Neural progenitor cell (in vitro differentiated cells): ENCODE measurements at regions not wholly inside any gene's neighbourhood (a gene's known extent, or its start where the extent isn't known, plus 50 kb on each side); places are given as distances from the start of the nearest gene placed in this dataset.
"Not testable (repeated sequence)": the region's sequence is repeated elsewhere in the genome, so short reads cannot be mapped to it uniquely, and the experiment has no call there.

ENCODE experiments used
- DNase-seq: peaks from one replicate; pipeline ENCODE4 v3.0.0-alpha.2; 2016; ENCODE audit warnings: low spot score
- H2AFZ ChIP-seq: fragments of 200-600 bp; sonication (generic); replicated peaks from 2 replicates; pipeline ENCODE4 v1.6.1; 2016; ENCODE audit warnings: antibody characterized with exemption
- H3F3A ChIP-seq: fragments of 200-600 bp; sonication (generic); 2 replicates; pipeline ENCODE4 v1.6.1; 2016; ENCODE audit warnings: antibody characterized with exemption, low read depth
- H3K27ac ChIP-seq: fragments of 200-600 bp; sonication (generic); 2 replicates; pipeline ENCODE4 v1.5.1; 2016; ENCODE audit warnings: mild to moderate bottlenecking
- H3K27me3 ChIP-seq: fragments of 200-600 bp; sonication (generic); 2 replicates; pipeline ENCODE4 v1.6.1; 2016; ENCODE audit warnings: mild to moderate bottlenecking, moderate library complexity
- H3K36me3 ChIP-seq: fragments of 200-600 bp; sonication (generic); 2 replicates; pipeline ENCODE4 v1.5.1; 2016
- H3K4me1 ChIP-seq: fragments of 200-600 bp; sonication (generic); 2 replicates; pipeline ENCODE4 v1.6.1; 2016; ENCODE audit warnings: mixed run types
- H3K4me2 ChIP-seq: fragments of 200-600 bp; sonication (generic); 2 replicates; pipeline ENCODE4 v1.6.1; 2016
- H3K4me3 ChIP-seq: fragments of 200-600 bp; sonication (generic); 2 replicates; pipeline ENCODE4 v1.5.1; 2016
- H3K79me2 ChIP-seq: fragments of 200-600 bp; sonication (generic); 2 replicates; pipeline ENCODE4 v1.6.1; 2016; ENCODE audit warnings: low read depth
- H3K9ac ChIP-seq: fragments of 200-600 bp; sonication (generic); 2 replicates; pipeline ENCODE4 v1.6.1; 2016
- H3K9me3 ChIP-seq: fragments of 200-600 bp; sonication (generic); 2 replicates; pipeline ENCODE4 v1.5.1; 2016; ENCODE audit warnings: low read depth
- H4K20me1 ChIP-seq: fragments of 200-600 bp; sonication (generic); 2 replicates; pipeline ENCODE4 v1.6.1; 2016; ENCODE audit warnings: low read depth
- H3K27ac Mint-ChIP-seq: 3 replicates; pipeline ENCODE4 v1.8.0; 2021; ENCODE audit warnings: mixed read lengths
- H3K27me3 Mint-ChIP-seq: 2 replicates; pipeline ENCODE4 v1.8.0; 2022; ENCODE audit warnings: low read depth, mild to moderate bottlenecking, inconsistent platforms, moderate library complexity, mixed read lengths; ENCODE audit not compliant: insufficient read depth
- H3K36me3 Mint-ChIP-seq: 3 replicates; pipeline ENCODE4 v1.8.0; 2021; ENCODE audit warnings: mixed read lengths
- H3K4me1 Mint-ChIP-seq: 3 replicates; pipeline ENCODE4 v1.8.0; 2021; ENCODE audit warnings: mixed read lengths
- H3K4me3 Mint-ChIP-seq: 3 replicates; pipeline ENCODE4 v1.8.0; 2021; ENCODE audit warnings: mild to moderate bottlenecking, moderate library complexity, mixed read lengths
- H3K9me3 Mint-ChIP-seq: 3 replicates; pipeline ENCODE4 v1.8.0; 2020; ENCODE audit warnings: mixed read lengths
- CTCF ChIP-seq: fragments of 200-600 bp; sonication (generic); IDR thresholded peaks from 2 replicates; pipeline ENCODE4 v1.5.1; 2017; ENCODE audit warnings: antibody characterized with exemption, mild to moderate bottlenecking
- EZH2 ChIP-seq: fragments of 200-600 bp; sonication (generic); IDR thresholded peaks from 2 replicates; pipeline ENCODE4 v1.6.1; 2017; ENCODE audit warnings: antibody characterized with exemption, mild to moderate bottlenecking, moderate library complexity
- EZH2phosphoT487 ChIP-seq: fragments of 200-600 bp; sonication (generic); IDR thresholded peaks from 2 replicates; pipeline ENCODE4 v1.6.1; 2017; ENCODE audit warnings: antibody characterized with exemption

GRCh38 chrX:150227873-150228410 lies 135.2 kb upstream of the MAMLD1 start:
- Histone ChIP-seq H4K20me1 (no peaks in the 10 kb centered on the region), H3K4me3 (no peak overlapping the region), H3F3A (no peaks in the 10 kb centered on the region), H3K4me2 (no peak overlapping the region), H3K27ac (no peak overlapping the region), H3K36me3 (no peaks in the 10 kb centered on the region), H3K4me1 (peaks cover 9% of the 10 kb centered on the region), H3K27me3 (no peaks in the 10 kb centered on the region), H3K9ac (no peak overlapping the region), H2AFZ (no peak overlapping the region), H3K9me3 (peaks cover under 1% of the 10 kb centered on the region), H3K79me2 (no peaks in the 10 kb centered on the region)
- Mint-ChIP-seq H3K36me3 (no peaks in the 10 kb centered on the region), H3K4me1 (no peaks in the 10 kb centered on the region), H3K4me3 (no peak overlapping the region), H3K27ac (peak overlapping the region; percentile 87), H3K9me3 (peaks cover 11% of the 10 kb centered on the region), H3K27me3 (peaks cover 7% of the 10 kb centered on the region)
- no peak for DNase-seq
- TF ChIP-seq EZH2: no peak

- DNase-seq: no peak
- TF ChIP-seq EZH2phosphoT487: no peak
- TF ChIP-seq EZH2: no peak
- no peak for TF ChIP-seq CTCF
- no peaks in the 10 kb centered on the region for H4K20me1 ChIP-seq
- no peak overlapping the region for H3K27ac ChIP-seq
- H3K4me3 ChIP-seq: no peak overlapping the region
- Mint-ChIP-seq H3K27me3 (peaks cover 4% of the 10 kb centered on the region), H3K4me3 (no peak overlapping the region), H3K27ac (no peak overlapping the region), H3K4me1 (no peaks in the 10 kb centered on the region), H3K9me3 (peaks cover 11% of the 10 kb centered on the region), H3K36me3 (no peaks in the 10 kb centered on the region)
- H3F3A ChIP-seq: no peaks in the 10 kb centered on the region
- no peaks in the 10 kb centered on the region for H3K27me3 ChIP-seq
- no peak overlapping the region for H2AFZ ChIP-seq
- no peak overlapping the region for H3K9ac ChIP-seq
- H3K4me1 ChIP-seq: peaks cover 9% of the 10 kb centered on the region
- no peak overlapping the region for H3K4me2 ChIP-seq
- H3K9me3 ChIP-seq: peaks cover 6% of the 10 kb centered on the region
- no peaks in the 10 kb centered on the region for H3K36me3 ChIP-seq
- H3K79me2 ChIP-seq: no peaks in the 10 kb centered on the region
These were observed 134.7 kb upstream of the MAMLD1 start for GRCh38 chrX:150228431-150228830.

- H3K4me3 ChIP-seq: no peak overlapping the region
- no peak for TF ChIP-seq EZH2phosphoT487
- TF ChIP-seq EZH2: no peak
- no peak for TF ChIP-seq CTCF
- peaks cover 8% of the 10 kb centered on the region for H3K9me3 ChIP-seq
- H3K9ac ChIP-seq: no peak overlapping the region
- no peak overlapping the region for H3K4me3 Mint-ChIP-seq
- H3K9me3 Mint-ChIP-seq: peaks cover 8% of the 10 kb centered on the region
- H3K4me2 ChIP-seq: no peak overlapping the region
- peaks cover 4% of the 10 kb centered on the region for H3K27me3 Mint-ChIP-seq
- H3K4me1 Mint-ChIP-seq: no peaks in the 10 kb centered on the region
- no peak for DNase-seq
- H2AFZ ChIP-seq: no peak overlapping the region
- no peak overlapping the region for H3K27ac Mint-ChIP-seq
- H3F3A ChIP-seq: no peaks in the 10 kb centered on the region
- H4K20me1 ChIP-seq: no peaks in the 10 kb centered on the region
- H3K79me2 ChIP-seq: no peaks in the 10 kb centered on the region
- peaks cover 9% of the 10 kb centered on the region for H3K4me1 ChIP-seq
- no peak overlapping the region for H3K27ac ChIP-seq
- H3K36me3 Mint-ChIP-seq: no peaks in the 10 kb centered on the region
- no peaks in the 10 kb centered on the region for H3K36me3 ChIP-seq
- H3K27me3 ChIP-seq: no peaks in the 10 kb centered on the region
These were observed 134.1 kb upstream of the MAMLD1 start for GRCh38 chrX:150229030-150229429.

GRCh38 chrX:150229481-150229880 lies 133.6 kb upstream of the MAMLD1 start:
- no peaks in the 10 kb centered on the region for H3K27me3 ChIP-seq
- no peak overlapping the region for H3K4me3 Mint-ChIP-seq
- no peaks in the 10 kb centered on the region for H3K79me2 ChIP-seq
- no peaks in the 10 kb centered on the region for H3K36me3 ChIP-seq
- no peaks in the 10 kb centered on the region for H4K20me1 ChIP-seq
- no peaks in the 10 kb centered on the region for H3F3A ChIP-seq
- H3K9ac ChIP-seq: no peak overlapping the region
- DNase-seq: no peak
- H3K36me3 Mint-ChIP-seq: no peaks in the 10 kb centered on the region
- H3K4me3 ChIP-seq: no peak overlapping the region
- H3K9me3 ChIP-seq: peaks cover 8% of the 10 kb centered on the region
- H3K4me2 ChIP-seq: no peak overlapping the region
- no peaks in the 10 kb centered on the region for H3K4me1 Mint-ChIP-seq
- TF ChIP-seq CTCF: no peak
- H3K27me3 Mint-ChIP-seq: peaks cover 4% of the 10 kb centered on the region
- no peak overlapping the region for H3K27ac Mint-ChIP-seq
- peaks cover 9% of the 10 kb centered on the region for H3K4me1 ChIP-seq
- H3K27ac ChIP-seq: no peak overlapping the region
- no peak overlapping the region for H2AFZ ChIP-seq
- H3K9me3 Mint-ChIP-seq: peaks cover 4% of the 10 kb centered on the region

- not testable (repeated sequence) for DNase-seq, H3K36me3 Mint-ChIP-seq, H3K9ac ChIP-seq, H3K4me2 ChIP-seq, H3K79me2 ChIP-seq, H3K27me3 ChIP-seq, H3K27ac ChIP-seq, H3K4me3 Mint-ChIP-seq, H4K20me1 ChIP-seq, H3K27ac Mint-ChIP-seq, H3K36me3 ChIP-seq, H2AFZ ChIP-seq, H3K4me3 ChIP-seq, H3K9me3 Mint-ChIP-seq, H3K27me3 Mint-ChIP-seq, H3K4me1 Mint-ChIP-seq, H3K4me1 ChIP-seq, H3K9me3 ChIP-seq, H3F3A ChIP-seq
These were observed 132.2 kb upstream of the MAMLD1 start for GRCh38 chrX:150230952-150231351.

- not testable (repeated sequence) for H3K4me3 Mint-ChIP-seq, H2AFZ ChIP-seq, H3K79me2 ChIP-seq, H3K27me3 Mint-ChIP-seq, H3K27ac ChIP-seq, H3F3A ChIP-seq, H3K9ac ChIP-seq, H4K20me1 ChIP-seq, H3K4me1 ChIP-seq, H3K9me3 ChIP-seq, H3K4me2 ChIP-seq, H3K27me3 ChIP-seq, H3K4me3 ChIP-seq, H3K27ac Mint-ChIP-seq, H3K36me3 ChIP-seq, H3K4me1 Mint-ChIP-seq, DNase-seq, H3K9me3 Mint-ChIP-seq, H3K36me3 Mint-ChIP-seq
These were observed 131.7 kb upstream of the MAMLD1 start for GRCh38 chrX:150231368-150231767.
